Activated naive CD8-positive, alpha-beta T cell (primary cell): ENCODE measurements at regions not wholly inside any gene's neighbourhood (a gene's known extent, or its start where the extent isn't known, plus 50 kb on each side); places are given as distances from the start of the nearest gene placed in this dataset.
"Not testable (repeated sequence)": the region's sequence is repeated elsewhere in the genome, so short reads cannot be mapped to it uniquely, and the experiment has no call there.

ENCODE experiments used
- H3K27ac Mint-ChIP-seq: one replicate; pipeline ENCODE4 v1.8.0; 2021; ENCODE audit warnings: mixed read lengths
- H3K27me3 Mint-ChIP-seq: one replicate; pipeline ENCODE4 v1.8.0; 2021; ENCODE audit warnings: mixed read lengths
- H3K36me3 Mint-ChIP-seq: one replicate; pipeline ENCODE4 v1.8.0; 2021; ENCODE audit warnings: mixed read lengths
- H3K4me1 Mint-ChIP-seq: one replicate; pipeline ENCODE4 v1.8.0; 2021; ENCODE audit warnings: low read depth, mixed read lengths
- H3K4me3 Mint-ChIP-seq: one replicate; pipeline ENCODE4 v1.8.0; 2021; ENCODE audit warnings: mild to moderate bottlenecking, mixed read lengths
- H3K9me3 Mint-ChIP-seq: one replicate; pipeline ENCODE4 v1.8.0; 2021; ENCODE audit warnings: low read depth, mixed read lengths

- Mint-ChIP-seq H3K27me3 (no peaks in the 10 kb centered on the region), H3K36me3 (peaks cover 2% of the 10 kb centered on the region)
Measured at GRCh38 chr12:67716817-67717216, 68.3 kb downstream of the DYRK2 start.

GRCh38 chr12:67719303-67719702 lies 70.8 kb downstream of the DYRK2 start:
- H3K4me3 Mint-ChIP-seq, H3K9me3 Mint-ChIP-seq, H3K27me3 Mint-ChIP-seq, H3K4me1 Mint-ChIP-seq, H3K36me3 Mint-ChIP-seq, H3K27ac Mint-ChIP-seq: not testable (repeated sequence)

More at GRCh38 chr12:67716817-67717216, 68.3 kb downstream of the DYRK2 start:
- Mint-ChIP-seq H3K9me3 (no peaks in the 10 kb centered on the region), H3K4me3 (no peak overlapping the region), H3K4me1 (no peaks in the 10 kb centered on the region), H3K27ac (no peak overlapping the region)

DNA sequence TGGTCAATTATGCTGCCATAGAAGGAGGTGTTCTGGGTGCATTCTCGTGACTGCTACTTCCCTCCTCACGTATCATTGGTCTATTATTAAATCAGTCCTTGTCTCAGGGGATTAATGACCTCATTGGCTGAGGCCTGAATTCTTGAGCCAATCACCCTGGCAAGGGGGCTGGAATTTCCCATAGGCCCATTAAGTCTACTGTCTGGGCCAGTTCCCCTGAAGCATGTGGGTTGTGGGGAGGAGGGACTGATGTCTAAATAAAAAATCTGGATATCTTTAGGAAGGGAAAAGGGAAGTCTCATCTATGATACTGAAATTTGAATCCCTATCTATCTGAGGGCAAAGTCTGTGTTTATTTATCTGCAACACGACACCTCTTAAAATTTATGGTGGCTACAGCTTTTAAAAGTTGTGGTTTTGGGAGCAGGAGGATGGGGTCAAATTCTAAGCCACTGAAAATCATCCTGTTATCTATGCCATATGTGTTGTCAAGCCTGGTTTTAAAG lies 71.9 kb downstream of the DYRK2 start:
- H3K4me1 Mint-ChIP-seq, result no peaks in the 10 kb centered on the region
- no peaks in the 10 kb centered on the region for H3K36me3 Mint-ChIP-seq
- H3K27ac Mint-ChIP-seq, result no peak overlapping the region
- H3K9me3 Mint-ChIP-seq, result no peaks in the 10 kb centered on the region
- H3K4me3 Mint-ChIP-seq, result no peak overlapping the region
- H3K27me3 Mint-ChIP-seq, result no peaks in the 10 kb centered on the region

DNA sequence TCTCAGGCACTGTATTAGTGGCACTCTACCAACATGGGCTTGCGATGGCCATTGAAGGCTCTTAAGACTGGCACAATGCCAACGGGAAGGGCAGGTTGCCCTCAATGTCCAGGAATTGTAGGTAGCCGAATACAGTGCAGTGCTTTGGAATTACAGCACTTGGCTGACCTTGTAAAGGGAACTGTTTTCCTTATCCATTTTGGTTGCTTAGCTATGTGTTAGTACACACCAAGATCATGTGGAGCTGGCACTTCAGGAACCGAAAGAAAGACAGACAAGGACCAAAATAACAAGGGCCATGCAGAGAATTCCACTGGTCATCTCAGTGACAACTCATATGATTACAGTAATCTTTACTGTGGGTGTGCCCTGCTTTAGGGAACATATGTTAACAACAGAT lies 72.7 kb downstream of the DYRK2 start:
- Mint-ChIP-seq H3K27ac (no peak overlapping the region), H3K4me1 (no peaks in the 10 kb centered on the region), H3K4me3 (no peak overlapping the region), H3K9me3 (no peaks in the 10 kb centered on the region), H3K27me3 (no peaks in the 10 kb centered on the region), H3K36me3 (no peaks in the 10 kb centered on the region)

GRCh38 chr12:67722296-67722695 lies 73.8 kb downstream of the DYRK2 start:
- no peak overlapping the region for H3K4me3 Mint-ChIP-seq
- no peaks in the 10 kb centered on the region for H3K4me1 Mint-ChIP-seq
- no peaks in the 10 kb centered on the region for H3K9me3 Mint-ChIP-seq
- no peak overlapping the region for H3K27ac Mint-ChIP-seq
- no peaks in the 10 kb centered on the region for H3K27me3 Mint-ChIP-seq
- no peaks in the 10 kb centered on the region for H3K36me3 Mint-ChIP-seq

DNA sequence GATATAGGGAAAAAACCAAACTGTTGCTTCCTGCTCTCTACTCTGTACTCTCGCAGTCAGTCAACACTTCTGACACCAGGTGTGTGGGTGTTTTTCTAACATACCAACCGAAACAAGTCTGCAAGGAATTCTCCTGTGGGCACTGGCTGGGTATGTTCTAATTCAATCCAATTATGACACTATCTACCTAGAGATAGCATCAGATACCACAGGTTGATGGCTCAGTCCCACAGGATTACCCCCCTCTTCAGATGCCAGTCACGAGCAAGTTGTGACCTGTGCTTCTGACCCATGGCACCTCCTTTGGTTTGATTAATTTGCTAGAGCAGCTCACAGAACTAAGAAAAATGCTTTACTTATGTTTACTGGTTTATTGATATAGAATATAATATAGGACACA lies 78.3 kb downstream of the DYRK2 start:
- peaks cover 3% of the 10 kb centered on the region for H3K36me3 Mint-ChIP-seq
- no peaks in the 10 kb centered on the region for H3K9me3 Mint-ChIP-seq
- no peak overlapping the region for H3K4me3 Mint-ChIP-seq
- no peak overlapping the region for H3K27ac Mint-ChIP-seq
- H3K27me3 Mint-ChIP-seq, result no peaks in the 10 kb centered on the region
- no peaks in the 10 kb centered on the region for H3K4me1 Mint-ChIP-seq

- Mint-ChIP-seq H3K4me3 (no peak overlapping the region), H3K27me3 (no peaks in the 10 kb centered on the region), H3K9me3 (no peaks in the 10 kb centered on the region), H3K4me1 (no peaks in the 10 kb centered on the region), H3K36me3 (peaks cover 3% of the 10 kb centered on the region), H3K27ac (no peak overlapping the region)
Measured at GRCh38 chr12:67727702-67728666, 79.4 kb downstream of the DYRK2 start.

DNA sequence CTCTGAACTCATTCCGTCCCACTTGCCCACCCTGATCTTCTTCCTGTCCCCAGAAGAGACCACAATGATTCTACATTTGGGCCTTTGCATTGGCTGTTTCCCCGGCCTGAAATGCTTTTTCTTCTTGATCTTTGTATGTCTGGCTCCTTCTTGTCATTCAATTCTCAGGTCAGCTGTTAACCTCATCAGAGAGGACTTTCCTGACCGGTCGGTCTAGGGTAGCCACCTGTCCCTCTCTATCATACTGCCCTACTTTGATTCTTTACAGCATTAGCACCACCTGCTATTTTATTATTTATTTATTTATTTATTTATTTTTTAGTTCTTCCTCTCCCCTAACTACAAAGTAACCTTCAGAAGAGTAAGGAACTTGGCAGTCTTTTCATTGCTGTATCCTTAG lies 84.3 kb downstream of the DYRK2 start:
- Mint-ChIP-seq H3K27ac (no peak overlapping the region), H3K36me3 (peaks cover 5% of the 10 kb centered on the region), H3K4me1 (no peaks in the 10 kb centered on the region), H3K27me3 (no peaks in the 10 kb centered on the region), H3K4me3 (no peak overlapping the region), H3K9me3 (no peaks in the 10 kb centered on the region)

DNA sequence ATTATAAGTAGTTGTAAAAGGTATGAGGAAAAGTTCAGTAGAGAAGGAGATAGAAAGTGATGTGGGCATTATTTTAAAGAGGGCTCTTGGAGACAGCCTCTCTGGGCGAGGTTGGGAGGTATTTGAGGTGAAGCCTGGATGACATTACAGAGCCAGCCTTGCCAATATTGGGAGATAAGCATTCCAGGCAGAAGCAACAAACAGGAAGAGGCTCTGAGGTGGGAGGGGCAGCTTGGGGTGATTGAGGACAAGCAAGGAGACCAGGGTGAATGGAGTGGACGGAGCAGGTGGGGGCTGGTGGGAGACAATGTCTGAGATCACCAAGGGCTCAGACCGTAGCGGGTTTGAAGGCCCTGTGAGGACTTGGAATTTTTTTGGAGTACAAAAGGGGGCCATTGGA lies 87.3 kb downstream of the DYRK2 start:
- no peak overlapping the region for H3K27ac Mint-ChIP-seq
- peaks cover 2% of the 10 kb centered on the region for H3K36me3 Mint-ChIP-seq
- no peak overlapping the region for H3K4me3 Mint-ChIP-seq
- H3K9me3 Mint-ChIP-seq, result no peaks in the 10 kb centered on the region
- H3K27me3 Mint-ChIP-seq, result no peaks in the 10 kb centered on the region
- no peaks in the 10 kb centered on the region for H3K4me1 Mint-ChIP-seq

GRCh38 chr12:67740711-67741110 lies 92.2 kb downstream of the DYRK2 start:
- peaks cover 2% of the 10 kb centered on the region for H3K36me3 Mint-ChIP-seq
- no peak overlapping the region for H3K27ac Mint-ChIP-seq
- H3K4me3 Mint-ChIP-seq, result no peak overlapping the region
- H3K4me1 Mint-ChIP-seq, result no peaks in the 10 kb centered on the region
- no peaks in the 10 kb centered on the region for H3K9me3 Mint-ChIP-seq
- H3K27me3 Mint-ChIP-seq, result no peaks in the 10 kb centered on the region

DNA sequence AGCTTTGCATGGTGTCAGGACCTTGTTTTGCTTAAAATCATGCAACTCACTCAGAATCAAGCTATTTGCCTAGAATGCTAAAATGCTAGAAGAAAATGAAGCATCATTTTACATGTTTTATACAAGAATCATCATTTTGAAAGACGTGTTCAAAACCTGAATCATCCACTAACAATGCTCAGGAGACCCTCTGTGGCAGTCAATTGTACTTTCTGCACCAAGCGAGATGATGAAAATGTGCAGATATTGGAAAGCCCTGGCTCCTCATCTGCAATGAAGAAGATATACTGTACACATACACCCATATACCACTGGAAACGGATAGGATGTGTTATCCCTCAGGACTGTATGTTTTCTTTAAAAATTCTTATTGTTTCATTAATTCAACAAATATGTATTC lies 92.7 kb downstream of the DYRK2 start:
- no peak overlapping the region for H3K4me3 Mint-ChIP-seq
- no peaks in the 10 kb centered on the region for H3K4me1 Mint-ChIP-seq
- no peaks in the 10 kb centered on the region for H3K9me3 Mint-ChIP-seq
- no peak overlapping the region for H3K27ac Mint-ChIP-seq
- no peaks in the 10 kb centered on the region for H3K27me3 Mint-ChIP-seq
- no peaks in the 10 kb centered on the region for H3K36me3 Mint-ChIP-seq

GRCh38 chr12:67742461-67742860 lies 93.9 kb downstream of the DYRK2 start:
- Mint-ChIP-seq H3K9me3 (no peaks in the 10 kb centered on the region), H3K27ac (no peak overlapping the region), H3K27me3 (no peaks in the 10 kb centered on the region), H3K4me3 (no peak overlapping the region), H3K4me1 (no peaks in the 10 kb centered on the region), H3K36me3 (no peaks in the 10 kb centered on the region)

GRCh38 chr12:67747869-67748742 lies 99.6 kb downstream of the DYRK2 start:
- Mint-ChIP-seq H3K27me3 (no peaks in the 10 kb centered on the region), H3K27ac (no peak overlapping the region), H3K4me3 (no peak overlapping the region), H3K36me3 (peaks cover 3% of the 10 kb centered on the region), H3K9me3 (no peaks in the 10 kb centered on the region), H3K4me1 (no peaks in the 10 kb centered on the region)

DNA sequence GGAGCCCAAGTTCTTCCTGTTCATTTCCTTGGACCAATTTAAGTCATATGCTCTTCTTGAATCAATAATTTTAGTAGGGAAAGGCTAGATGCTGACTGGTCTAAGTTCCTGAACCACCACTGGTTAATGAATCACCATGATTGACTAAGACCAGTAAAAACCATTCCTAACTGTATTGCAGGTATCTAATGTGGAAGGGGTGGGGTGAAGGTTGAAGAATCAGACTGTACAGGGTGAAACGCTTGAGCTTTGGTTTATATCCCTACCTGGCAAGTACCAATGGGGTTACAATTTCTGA lies 100.1 kb downstream of the DYRK2 start:
- Mint-ChIP-seq H3K4me3 (no peak overlapping the region), H3K4me1 (no peaks in the 10 kb centered on the region), H3K9me3 (no peaks in the 10 kb centered on the region), H3K27me3 (no peaks in the 10 kb centered on the region), H3K27ac (no peak overlapping the region), H3K36me3 (peaks cover 3% of the 10 kb centered on the region)

DNA sequence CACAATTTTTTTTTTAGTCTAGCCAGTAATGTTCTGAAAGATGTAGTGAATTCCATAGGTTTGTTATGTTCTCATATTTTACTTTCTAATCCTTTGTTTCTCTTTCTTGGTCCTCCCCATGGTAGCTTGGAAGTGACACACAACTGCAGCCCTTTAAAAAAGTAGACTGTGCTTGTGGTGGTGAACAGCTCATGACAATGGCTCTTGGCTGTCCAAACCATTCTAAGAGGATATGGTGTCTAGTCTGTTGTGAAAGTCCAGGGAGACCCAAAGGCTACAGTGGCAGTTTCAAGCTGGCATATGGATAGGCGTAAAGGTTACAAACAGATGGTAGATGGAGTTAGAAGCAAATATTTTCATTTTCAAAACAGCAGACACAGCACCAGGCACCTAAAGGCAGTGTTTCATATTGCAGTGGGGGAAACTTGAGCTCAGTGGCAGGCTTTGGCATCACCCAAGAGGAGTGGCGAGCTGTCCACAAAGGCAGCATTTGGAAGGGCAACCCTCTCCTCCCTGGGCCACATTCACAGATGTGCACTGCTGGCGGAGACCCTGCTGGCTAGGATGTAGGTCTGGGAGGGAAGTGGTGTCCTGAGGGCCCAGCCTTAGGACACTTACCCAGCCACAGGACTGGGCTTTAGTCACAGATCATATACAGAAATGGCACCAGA lies 102.1 kb downstream of the DYRK2 start:
- H3K27me3 Mint-ChIP-seq, result no peaks in the 10 kb centered on the region
- H3K36me3 Mint-ChIP-seq, result peaks cover 3% of the 10 kb centered on the region
- H3K27ac Mint-ChIP-seq, result no peak overlapping the region
- H3K4me3 Mint-ChIP-seq, result no peak overlapping the region
- no peaks in the 10 kb centered on the region for H3K9me3 Mint-ChIP-seq
- H3K4me1 Mint-ChIP-seq, result peaks cover 5% of the 10 kb centered on the region
